GM23338 (cell line): ENCODE measurements at regions not wholly inside any gene's neighbourhood (a gene's known extent, or its start where the extent isn't known, plus 50 kb on each side); places are given as distances from the start of the nearest gene placed in this dataset.

Experiments
- CTCF ChIP-seq, 2 experiments: fragments of 200-600 bp in 1 of 2; sonication (generic) in 1 of 2; conservative IDR thresholded peaks; 2 replicates each; pipeline versions ENCODE4 v1.5.1 to v1.6.1; 2016 to 2017; ENCODE audit warnings: antibody characterized with exemption in 2 of 2, low read depth in 2 of 2, mild to moderate bottlenecking in 2 of 2, moderate library complexity in 1 of 2
- EZH2 ChIP-seq: fragments of 200-600 bp; sonication (generic); IDR thresholded peaks from one replicate; pipeline ENCODE4 v1.8.0; 2017; ENCODE audit warnings: antibody characterized with exemption, mild to moderate bottlenecking, low read depth; ENCODE audit not compliant: unreplicated experiment
- JUNB ChIP-seq: IDR thresholded peaks from one replicate; pipeline ENCODE4 v1.6.1; 2016; ENCODE audit warnings: antibody characterized with exemption; ENCODE audit not compliant: unreplicated experiment
- REST ChIP-seq: IDR thresholded peaks from one replicate; pipeline ENCODE4 v1.6.1; 2018; ENCODE audit warnings: antibody characterized with exemption; ENCODE audit not compliant: unreplicated experiment

GRCh38 chr1:190852611-190853010 lies 374.9 kb upstream of the BRINP3 start:
- TF ChIP-seq JUNB (no peak), CTCF (conservative IDR thresholded peaks at IDR 0.05; ENCODE audit: low read depth in 2 of 2) (no peak), REST (no peak), EZH2 (no peak)
